ENCODE measurements at regions not wholly inside any gene's neighbourhood (a gene's known extent, or its start where the extent isn't known, plus 50 kb on each side); places are given as distances from the start of the nearest gene placed in this dataset.

- no peak for TF ChIP-seq EZH2 (IDR thresholded peaks at IDR 0.05; ENCODE audit: borderline replicate concordance, insufficient read depth, low read length, poor library complexity, severe bottlenecking)
- no peak for TF ChIP-seq CTCF (IDR thresholded peaks at IDR 0.05; ENCODE audit: poor library complexity, severe bottlenecking)
- TF ChIP-seq MXI1 (conservative IDR thresholded peaks at IDR 0.05; ENCODE audit: poor library complexity, severe bottlenecking): no peak
- TF ChIP-seq EP300 (conservative IDR thresholded peaks at IDR 0.05; ENCODE audit: poor library complexity, severe bottlenecking): no peak
- TF ChIP-seq, protein P1, sequence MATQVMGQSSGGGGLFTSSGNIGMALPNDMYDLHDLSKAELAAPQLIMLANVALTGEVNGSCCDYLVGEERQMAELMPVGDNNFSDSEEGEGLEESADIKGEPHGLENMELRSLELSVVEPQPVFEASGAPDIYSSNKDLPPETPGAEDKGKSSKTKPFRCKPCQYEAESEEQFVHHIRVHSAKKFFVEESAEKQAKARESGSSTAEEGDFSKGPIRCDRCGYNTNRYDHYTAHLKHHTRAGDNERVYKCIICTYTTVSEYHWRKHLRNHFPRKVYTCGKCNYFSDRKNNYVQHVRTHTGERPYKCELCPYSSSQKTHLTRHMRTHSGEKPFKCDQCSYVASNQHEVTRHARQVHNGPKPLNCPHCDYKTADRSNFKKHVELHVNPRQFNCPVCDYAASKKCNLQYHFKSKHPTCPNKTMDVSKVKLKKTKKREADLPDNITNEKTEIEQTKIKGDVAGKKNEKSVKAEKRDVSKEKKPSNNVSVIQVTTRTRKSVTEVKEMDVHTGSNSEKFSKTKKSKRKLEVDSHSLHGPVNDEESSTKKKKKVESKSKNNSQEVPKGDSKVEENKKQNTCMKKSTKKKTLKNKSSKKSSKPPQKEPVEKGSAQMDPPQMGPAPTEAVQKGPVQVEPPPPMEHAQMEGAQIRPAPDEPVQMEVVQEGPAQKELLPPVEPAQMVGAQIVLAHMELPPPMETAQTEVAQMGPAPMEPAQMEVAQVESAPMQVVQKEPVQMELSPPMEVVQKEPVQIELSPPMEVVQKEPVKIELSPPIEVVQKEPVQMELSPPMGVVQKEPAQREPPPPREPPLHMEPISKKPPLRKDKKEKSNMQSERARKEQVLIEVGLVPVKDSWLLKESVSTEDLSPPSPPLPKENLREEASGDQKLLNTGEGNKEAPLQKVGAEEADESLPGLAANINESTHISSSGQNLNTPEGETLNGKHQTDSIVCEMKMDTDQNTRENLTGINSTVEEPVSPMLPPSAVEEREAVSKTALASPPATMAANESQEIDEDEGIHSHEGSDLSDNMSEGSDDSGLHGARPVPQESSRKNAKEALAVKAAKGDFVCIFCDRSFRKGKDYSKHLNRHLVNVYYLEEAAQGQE (IDR thresholded peaks at IDR 0.05; ENCODE audit: borderline replicate concordance): no peak
- no peak for TF ChIP-seq RAD21 (conservative IDR thresholded peaks at IDR 0.05)
- no peak for TF ChIP-seq POLR2AphosphoS5 (IDR thresholded peaks at IDR 0.05)
- no peak for TF ChIP-seq SMC3 (conservative IDR thresholded peaks at IDR 0.05; ENCODE audit: poor library complexity)
- TF ChIP-seq TAF1 (IDR thresholded peaks at IDR 0.05; ENCODE audit: low read depth): no peak
Measured at GRCh38 chr6:165019681-165020080, 289.7 kb downstream of the C6orf118 start.

Measured in neural cell (in vitro differentiated cells).